HepG2 (cell line): ENCODE measurements at regions not wholly inside any gene's neighbourhood (a gene's known extent, or its start where the extent isn't known, plus 50 kb on each side); places are given as distances from the start of the nearest gene placed in this dataset.

Experiments
- ATAC-seq: fragments of 200-7000 bp; cut with Tn5 transposase; 3 replicates; pipeline ENCODE4 v1.9.1; 2020; ENCODE audit warnings: mild to moderate bottlenecking, moderate library complexity
- BruUV-seq: library from RNA; stranded (reverse); fragments of 400-500 nt; replicated peaks from 2 replicates; lab custom pipeline; 2021; lab: Mats Ljungman, UMichigan
- CTCF ChIA-PET: fragments of 300-600 bp; formaldehyde crosslinking; extraction: SDS; loops from one replicate; lab custom pipeline; 2021; ENCODE audit warnings: low total read pairs, inconsistent platforms, low intra/inter-chr PET ratio; lab: Yijun Ruan, JAX
- POLR2A ChIA-PET: fragments of 350-600 bp; sonication (Branson Sonifier 250); formaldehyde crosslinking; loops from one replicate; lab custom pipeline; 2020; ENCODE audit warnings: antibody characterized with exemption, inconsistent platforms; lab: Yijun Ruan, JAX
- DNase-seq: peaks from one replicate; pipeline ENCODE4 v3.0.0-alpha.2; 2015; ENCODE audit warnings: low spot score
- FAIRE-seq: peaks from 3 replicates; lab custom pipeline; 2011; peaks lifted over from hg19 to GRCh38; lab: Jason Lieb, UNC
- H2AFZ ChIP-seq: one replicate; pipeline ENCODE4 v1.6.1; 2011; ENCODE audit warnings: low read length, inconsistent platforms
- H3K27ac ChIP-seq: fragments of 300-600 bp; 3 replicates; pipeline ENCODE4 v1.8.0; 2011; ENCODE audit warnings: mixed run types, mild to moderate bottlenecking, mixed read lengths, low read length, inconsistent platforms; ENCODE audit not compliant: insufficient read depth; ENCODE audit errors: extremely low read length
- H3K27me3 ChIP-seq, 2 experiments: fragments of 200-600 bp in 1 of 2; 2 replicates in 1 of 2; 3 replicates in 1 of 2; pipeline versions ENCODE4 v1.6.0 to v1.8.0; 2011; ENCODE audit warnings: low read length in 2 of 2, mild to moderate bottlenecking in 2 of 2, moderate library complexity in 2 of 2, inconsistent platforms in 1 of 2; ENCODE audit not compliant: insufficient read depth in 2 of 2, control insufficient read depth in 1 of 2
- H3K36me3 ChIP-seq, 2 experiments: fragments of 200-600 bp in 1 of 2; replicated peaks in 1 of 2; 2 replicates in 1 of 2; 3 replicates in 1 of 2; pipeline versions ENCODE4 v1.5.1 to v1.8.0; 2011; ENCODE audit warnings: low read length in 2 of 2, inconsistent platforms in 1 of 2; ENCODE audit not compliant: insufficient read depth in 2 of 2, control insufficient read depth in 1 of 2
- H3K4me1 ChIP-seq: 2 replicates; pipeline ENCODE4 v1.5.1; 2012; ENCODE audit warnings: low read length, inconsistent platforms; ENCODE audit not compliant: insufficient read depth
- H3K4me2 ChIP-seq: 2 replicates; pipeline ENCODE4 v1.6.0; 2011; ENCODE audit warnings: low read depth, low read length, inconsistent platforms
- H3K4me3 ChIP-seq, 3 experiments: fragments of 200-600 bp in 1 of 3; sonication (generic), shearing (Covaris generic) in 1 of 3; replicated peaks in 1 of 3; 2 replicates each; pipeline ENCODE4 v1.5.1; 2011 to 2016; ENCODE audit warnings: low read length in 3 of 3, inconsistent platforms in 2 of 3, low read depth in 2 of 3, mild to moderate bottlenecking in 2 of 3, control low read depth in 1 of 3, mixed read lengths in 1 of 3; ENCODE audit not compliant: insufficient read depth in 1 of 3
- H3K79me2 ChIP-seq: one replicate; pipeline ENCODE4 v1.6.1; 2011; ENCODE audit warnings: low read length, inconsistent platforms; ENCODE audit not compliant: insufficient read depth
- H3K9ac ChIP-seq: 2 replicates; pipeline ENCODE4 v1.6.0; 2011; ENCODE audit warnings: mild to moderate bottlenecking, low read depth, low read length, inconsistent platforms; ENCODE audit not compliant: insufficient read depth
- H3K9me3 ChIP-seq: 2 replicates; pipeline ENCODE4 v1.5.1; 2012; ENCODE audit warnings: mild to moderate bottlenecking, low read length
- H4K20me1 ChIP-seq: 2 replicates; pipeline ENCODE4 v1.6.0; 2011; ENCODE audit warnings: inconsistent platforms, mild to moderate bottlenecking, low read length, moderate library complexity; ENCODE audit not compliant: insufficient read depth
- DNMT1 ChIP-seq: sonication (generic); formaldehyde crosslinking; IDR thresholded peaks from 2 replicates; pipeline ENCODE4 v1.5.1; 2020; ENCODE audit warnings: mild to moderate bottlenecking, missing genetic modification reagents
- HDAC2 ChIP-seq: sonication (generic); formaldehyde crosslinking; IDR thresholded peaks from 2 replicates; pipeline ENCODE4 v1.4.0; 2020; ENCODE audit warnings: missing genetic modification reagents
- THAP8 ChIP-seq: sonication (generic); formaldehyde crosslinking; IDR thresholded peaks from 2 replicates; pipeline ENCODE4 v1.5.1; 2020; ENCODE audit warnings: missing genetic modification reagents, mild to moderate bottlenecking, borderline replicate concordance
- U2AF2 ChIP-seq: fragments of 200-400 bp; formaldehyde crosslinking; IDR thresholded peaks from 2 replicates; pipeline ENCODE4 v1.6.1; 2017; ENCODE audit warnings: low read depth, mild to moderate bottlenecking, low read length
- in situ Hi-C: cut with HindIII; loops from 2 replicates; pipeline ENCODE4 v1.10.0; 2017; ENCODE audit warnings: low pct_unique_long_range_greater_than_20kb; ENCODE audit not compliant: extremely low pct_ligation_motif_present
- intact Hi-C: fragments of 100-400 bp; cut with micrococcal nuclease; formaldehyde crosslinking; loops from one replicate; pipeline ENCODE4 v1.10.0; 2022; ENCODE audit not compliant: unreplicated experiment
- TF ChIP-seq, protein P1 (sequence below): sonication (generic); formaldehyde crosslinking; IDR thresholded peaks from 2 replicates; pipeline ENCODE4 v1.5.1; 2020; ENCODE audit warnings: mild to moderate bottlenecking, missing genetic modification reagents, moderate library complexity
- TF ChIP-seq, protein P2 (sequence below), 2 experiments: sonication (generic) in 1 of 2; formaldehyde crosslinking in 1 of 2; IDR thresholded peaks; 2 replicates each; pipeline versions ENCODE4 v1.6.1 to v1.9.0; 2014 to 2022; ENCODE audit warnings: antibody characterized with exemption in 1 of 2, borderline replicate concordance in 1 of 2, inconsistent platforms in 1 of 2, low read depth in 1 of 2, missing genetic modification reagents in 1 of 2
- TF ChIP-seq, protein P3 (sequence below): sonication (generic); formaldehyde crosslinking; conservative IDR thresholded peaks from 2 replicates; pipeline ENCODE4 v1.4.0; 2020; ENCODE audit warnings: missing genetic modification reagents
- TF ChIP-seq, protein P4 (sequence below): IDR thresholded peaks from 2 replicates; pipeline ENCODE4 v1.6.1; 2016; ENCODE audit warnings: missing compliant biosample characterization, missing genetic modification reagents, borderline replicate concordance

GRCh38 chrX:33855251-33855650 lies 276.9 kb downstream of the FAM47A start:
- no peak for FAIRE-seq
- H4K20me1 ChIP-seq = no peaks in the 10 kb centered on the region
- H3K27ac ChIP-seq = no peak overlapping the region
- no peak for ATAC-seq
- H3K36me3 ChIP-seq = no peaks in the 10 kb centered on the region
- no peak overlapping the region for H3K4me2 ChIP-seq
- no peak overlapping the region for H2AFZ ChIP-seq
- intact Hi-C loops (no loop called here), in situ Hi-C loops (no loop called here)
- no peaks in the 10 kb centered on the region for H3K4me1 ChIP-seq
- no peaks in the 10 kb centered on the region for H3K79me2 ChIP-seq
- no peak for DNase-seq
- no peak overlapping the region for H3K9ac ChIP-seq
- POLR2A ChIA-PET = no interaction called here
- CTCF ChIA-PET = no interaction called here
- no TSS peak for BruUV-seq
- peaks cover 20% of the 10 kb centered on the region for H3K9me3 ChIP-seq
- H3K4me3 ChIP-seq = no peak overlapping the region
- H3K27me3 ChIP-seq = no peaks in the 10 kb centered on the region
- TF ChIP-seq, protein P1, sequence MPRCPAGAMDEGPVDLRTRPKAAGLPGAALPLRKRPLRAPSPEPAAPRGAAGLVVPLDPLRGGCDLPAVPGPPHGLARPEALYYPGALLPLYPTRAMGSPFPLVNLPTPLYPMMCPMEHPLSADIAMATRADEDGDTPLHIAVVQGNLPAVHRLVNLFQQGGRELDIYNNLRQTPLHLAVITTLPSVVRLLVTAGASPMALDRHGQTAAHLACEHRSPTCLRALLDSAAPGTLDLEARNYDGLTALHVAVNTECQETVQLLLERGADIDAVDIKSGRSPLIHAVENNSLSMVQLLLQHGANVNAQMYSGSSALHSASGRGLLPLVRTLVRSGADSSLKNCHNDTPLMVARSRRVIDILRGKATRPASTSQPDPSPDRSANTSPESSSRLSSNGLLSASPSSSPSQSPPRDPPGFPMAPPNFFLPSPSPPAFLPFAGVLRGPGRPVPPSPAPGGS (CRISPR knock-in tag) = no peak
- TF ChIP-seq, protein P2, sequence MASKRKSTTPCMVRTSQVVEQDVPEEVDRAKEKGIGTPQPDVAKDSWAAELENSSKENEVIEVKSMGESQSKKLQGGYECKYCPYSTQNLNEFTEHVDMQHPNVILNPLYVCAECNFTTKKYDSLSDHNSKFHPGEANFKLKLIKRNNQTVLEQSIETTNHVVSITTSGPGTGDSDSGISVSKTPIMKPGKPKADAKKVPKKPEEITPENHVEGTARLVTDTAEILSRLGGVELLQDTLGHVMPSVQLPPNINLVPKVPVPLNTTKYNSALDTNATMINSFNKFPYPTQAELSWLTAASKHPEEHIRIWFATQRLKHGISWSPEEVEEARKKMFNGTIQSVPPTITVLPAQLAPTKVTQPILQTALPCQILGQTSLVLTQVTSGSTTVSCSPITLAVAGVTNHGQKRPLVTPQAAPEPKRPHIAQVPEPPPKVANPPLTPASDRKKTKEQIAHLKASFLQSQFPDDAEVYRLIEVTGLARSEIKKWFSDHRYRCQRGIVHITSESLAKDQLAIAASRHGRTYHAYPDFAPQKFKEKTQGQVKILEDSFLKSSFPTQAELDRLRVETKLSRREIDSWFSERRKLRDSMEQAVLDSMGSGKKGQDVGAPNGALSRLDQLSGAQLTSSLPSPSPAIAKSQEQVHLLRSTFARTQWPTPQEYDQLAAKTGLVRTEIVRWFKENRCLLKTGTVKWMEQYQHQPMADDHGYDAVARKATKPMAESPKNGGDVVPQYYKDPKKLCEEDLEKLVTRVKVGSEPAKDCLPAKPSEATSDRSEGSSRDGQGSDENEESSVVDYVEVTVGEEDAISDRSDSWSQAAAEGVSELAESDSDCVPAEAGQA (IDR thresholded peaks at IDR 0.05; ENCODE audit: low read depth) = no peak
- TF ChIP-seq, protein P2 (CRISPR knock-in tag; IDR thresholded peaks at IDR 0.05; ENCODE audit: borderline replicate concordance) = no peak
- TF ChIP-seq DNMT1 (CRISPR knock-in tag) = no peak
- TF ChIP-seq, protein P3, sequence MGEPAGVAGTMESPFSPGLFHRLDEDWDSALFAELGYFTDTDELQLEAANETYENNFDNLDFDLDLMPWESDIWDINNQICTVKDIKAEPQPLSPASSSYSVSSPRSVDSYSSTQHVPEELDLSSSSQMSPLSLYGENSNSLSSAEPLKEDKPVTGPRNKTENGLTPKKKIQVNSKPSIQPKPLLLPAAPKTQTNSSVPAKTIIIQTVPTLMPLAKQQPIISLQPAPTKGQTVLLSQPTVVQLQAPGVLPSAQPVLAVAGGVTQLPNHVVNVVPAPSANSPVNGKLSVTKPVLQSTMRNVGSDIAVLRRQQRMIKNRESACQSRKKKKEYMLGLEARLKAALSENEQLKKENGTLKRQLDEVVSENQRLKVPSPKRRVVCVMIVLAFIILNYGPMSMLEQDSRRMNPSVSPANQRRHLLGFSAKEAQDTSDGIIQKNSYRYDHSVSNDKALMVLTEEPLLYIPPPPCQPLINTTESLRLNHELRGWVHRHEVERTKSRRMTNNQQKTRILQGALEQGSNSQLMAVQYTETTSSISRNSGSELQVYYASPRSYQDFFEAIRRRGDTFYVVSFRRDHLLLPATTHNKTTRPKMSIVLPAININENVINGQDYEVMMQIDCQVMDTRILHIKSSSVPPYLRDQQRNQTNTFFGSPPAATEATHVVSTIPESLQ (CRISPR knock-in tag) = no peak
- TF ChIP-seq, protein P4, sequence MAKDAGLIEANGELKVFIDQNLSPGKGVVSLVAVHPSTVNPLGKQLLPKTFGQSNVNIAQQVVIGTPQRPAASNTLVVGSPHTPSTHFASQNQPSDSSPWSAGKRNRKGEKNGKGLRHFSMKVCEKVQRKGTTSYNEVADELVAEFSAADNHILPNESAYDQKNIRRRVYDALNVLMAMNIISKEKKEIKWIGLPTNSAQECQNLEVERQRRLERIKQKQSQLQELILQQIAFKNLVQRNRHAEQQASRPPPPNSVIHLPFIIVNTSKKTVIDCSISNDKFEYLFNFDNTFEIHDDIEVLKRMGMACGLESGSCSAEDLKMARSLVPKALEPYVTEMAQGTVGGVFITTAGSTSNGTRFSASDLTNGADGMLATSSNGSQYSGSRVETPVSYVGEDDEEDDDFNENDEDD (CRISPR knock-in tag) = no peak
- no peak for TF ChIP-seq THAP8 (CRISPR knock-in tag)
- no peak for TF ChIP-seq U2AF2
- no peak for TF ChIP-seq HDAC2 (CRISPR knock-in tag)
